ENCODE measurements at regions not wholly inside any gene's neighbourhood (a gene's known extent, or its start where the extent isn't known, plus 50 kb on each side); places are given as distances from the start of the nearest gene placed in this dataset.

DNA sequence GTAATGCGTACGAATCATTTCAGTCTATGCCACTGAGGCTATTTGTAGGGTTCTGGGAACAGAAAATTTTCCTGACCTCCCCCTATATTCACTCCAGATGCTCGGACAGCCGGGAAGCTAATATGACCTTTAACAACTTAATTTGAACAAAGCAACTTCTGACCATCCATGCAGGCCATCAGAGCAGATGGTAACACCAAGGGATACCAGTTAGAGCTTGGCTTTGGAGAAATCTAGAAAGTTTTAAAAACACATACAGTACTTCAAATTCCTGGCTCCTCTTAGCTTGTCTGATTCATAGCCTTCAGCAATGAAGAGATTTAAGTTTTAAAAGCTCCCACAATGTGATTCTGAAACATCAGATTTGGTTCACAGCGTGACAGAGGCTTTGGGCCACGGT lies 257.3 kb downstream of the GPAM start:
- no peak overlapping the region for H2AFZ ChIP-seq (ENCODE audit: low read length)
- H3K4me2 ChIP-seq (ENCODE audit: insufficient read depth in 1 of 2, low read depth in 2 of 2, low read length in 2 of 2): no peak overlapping the region
- no peak overlapping the region for H2AK5ac ChIP-seq (ENCODE audit: low read depth, low read length)
- FAIRE-seq (no peak), DNase-seq (ENCODE audit: low read depth in 1 of 2, low spot score in 2 of 2) (no peak)
- H2BK5ac ChIP-seq (ENCODE audit: low read depth, low read length): no peak overlapping the region
- no peaks in the 10 kb centered on the region for H3K36me3 ChIP-seq (ENCODE audit: control insufficient read depth in 2 of 4, insufficient read depth in 4 of 4, low read length in 3 of 4)
- no peaks in the 10 kb centered on the region for H3K23me2 ChIP-seq (ENCODE audit: low read depth, low read length)
- WGBS, 2 experiments (ENCODE audit: extremely low coverage in 1 of 2, insufficient coverage in 1 of 2, insufficient read length in 1 of 2, insufficient replicate concordance in 2 of 2, low coverage in 1 of 2, low lambda C conversion rate in 2 of 2, missing lambda C conversion rate in 1 of 2): 93% methylated on average over 6 of the region's 6 CpGs; no CpG with 5 or more reads in 1 of the 2 experiments
- ChIA-PET POLR2A (ENCODE audit: partially characterized antibody) (no interaction called here), CTCF (ENCODE audit: partially characterized antibody) (interaction anchor here (0.6 to 2.7 kb wide), 6 partner anchors 8 to 328 kb away, joined by 3 to 9 read pairs (median 4); no protein-coding TSS in a partner anchor)
- H3K9ac ChIP-seq (replicated peaks in 1 of 4; ENCODE audit: extremely low read depth in 1 of 4, low read depth in 3 of 4, low read length in 3 of 4): no peak overlapping the region
- H3K79me2 ChIP-seq (ENCODE audit: control insufficient read depth in 1 of 2, insufficient read depth in 2 of 2, low read length in 2 of 2): no peaks in the 10 kb centered on the region
- no peaks in the 10 kb centered on the region for H4K20me1 ChIP-seq (replicated peaks in 1 of 2; ENCODE audit: control insufficient read depth in 1 of 2, insufficient read depth in 2 of 2, low read length in 2 of 2)
- H4K8ac ChIP-seq (ENCODE audit: extremely low read depth, insufficient read depth, low read length): no peak overlapping the region
- no peak overlapping the region for H2BK15ac ChIP-seq (ENCODE audit: low read length)
- H3K56ac ChIP-seq (replicated peaks; ENCODE audit: insufficient read length, low read depth, low read length): no peak overlapping the region
- H3K14ac ChIP-seq (ENCODE audit: insufficient read length): no peak overlapping the region
- no peak overlapping the region for H2BK20ac ChIP-seq (ENCODE audit: low read length)
- H3K18ac ChIP-seq (ENCODE audit: extremely low read depth, low read length): no peak overlapping the region
- H2BK120ac ChIP-seq (replicated peaks; ENCODE audit: low read depth, low read length): no peak overlapping the region
- H3K27ac ChIP-seq (ENCODE audit: low read depth, low read length): no peak overlapping the region
- no peak overlapping the region for H4K5ac ChIP-seq (ENCODE audit: insufficient read length, low read depth, low read length)
- no peak overlapping the region for H2BK12ac ChIP-seq (ENCODE audit: low read depth, low read length)
- no peaks in the 10 kb centered on the region for H3K79me1 ChIP-seq (ENCODE audit: low read depth, low read length)
- H4K91ac ChIP-seq (replicated peaks; ENCODE audit: insufficient read length, low read length): no peak overlapping the region
- H3K4me3 ChIP-seq (ENCODE audit: extremely low read depth in 1 of 4, insufficient read depth in 2 of 4, low read depth in 3 of 4, low read length in 4 of 4): no peak overlapping the region
- 0 out of 4 replicates have a peak, but pooled peaks cover 0 to 5% of the 10 kb centered on the region in 2 experiments for H3K9me3 ChIP-seq (ENCODE audit: insufficient read depth in 2 of 2, low read depth in 1 of 2, low read length in 1 of 2)
- no peak overlapping the region for H3K23ac ChIP-seq (ENCODE audit: insufficient read length)
- H3K4me1 ChIP-seq (replicated peaks in 1 of 4; ENCODE audit: control insufficient read depth in 3 of 4, insufficient read depth in 4 of 4, low read length in 3 of 4): peaks cover 0 to 3% (median 0%) of the 10 kb centered on the region in 4 experiments; a peak in 1 of 7 replicates
- H3K27me3 ChIP-seq (replicated peaks in 1 of 4; ENCODE audit: control insufficient read depth in 3 of 4, extremely low read depth in 1 of 4, insufficient read depth in 3 of 4, low read length in 3 of 4): no peaks in the 10 kb centered on the region
- no peak overlapping the region for H3K4ac ChIP-seq (replicated peaks; ENCODE audit: insufficient read length, low read depth, low read length)
- no peak for TF ChIP-seq TAF7 (optimal IDR thresholded peaks at IDR 0.05; ENCODE audit: borderline replicate concordance, low read depth, low read length)
- TF ChIP-seq, protein P1, sequence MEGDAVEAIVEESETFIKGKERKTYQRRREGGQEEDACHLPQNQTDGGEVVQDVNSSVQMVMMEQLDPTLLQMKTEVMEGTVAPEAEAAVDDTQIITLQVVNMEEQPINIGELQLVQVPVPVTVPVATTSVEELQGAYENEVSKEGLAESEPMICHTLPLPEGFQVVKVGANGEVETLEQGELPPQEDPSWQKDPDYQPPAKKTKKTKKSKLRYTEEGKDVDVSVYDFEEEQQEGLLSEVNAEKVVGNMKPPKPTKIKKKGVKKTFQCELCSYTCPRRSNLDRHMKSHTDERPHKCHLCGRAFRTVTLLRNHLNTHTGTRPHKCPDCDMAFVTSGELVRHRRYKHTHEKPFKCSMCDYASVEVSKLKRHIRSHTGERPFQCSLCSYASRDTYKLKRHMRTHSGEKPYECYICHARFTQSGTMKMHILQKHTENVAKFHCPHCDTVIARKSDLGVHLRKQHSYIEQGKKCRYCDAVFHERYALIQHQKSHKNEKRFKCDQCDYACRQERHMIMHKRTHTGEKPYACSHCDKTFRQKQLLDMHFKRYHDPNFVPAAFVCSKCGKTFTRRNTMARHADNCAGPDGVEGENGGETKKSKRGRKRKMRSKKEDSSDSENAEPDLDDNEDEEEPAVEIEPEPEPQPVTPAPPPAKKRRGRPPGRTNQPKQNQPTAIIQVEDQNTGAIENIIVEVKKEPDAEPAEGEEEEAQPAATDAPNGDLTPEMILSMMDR (IDR thresholded peaks at IDR 0.05; ENCODE audit: control extremely low read depth in 1 of 3, insufficient read depth in 1 of 3, low read depth in 1 of 3, low read length in 3 of 3): no peak
- no peak for TF ChIP-seq JUN (IDR thresholded peaks at IDR 0.05; ENCODE audit: low read depth, low read length)
- TF ChIP-seq RFX5 (IDR thresholded peaks at IDR 0.05; ENCODE audit: borderline replicate concordance, low read depth, low read length): no peak
- TF ChIP-seq KDM1A (IDR thresholded peaks at IDR 0.05; ENCODE audit: borderline replicate concordance, low read length): no peak
- TF ChIP-seq BACH1 (IDR thresholded peaks at IDR 0.05; ENCODE audit: low read length): no peak
- TF ChIP-seq NRF1 (IDR thresholded peaks at IDR 0.05; ENCODE audit: low read depth, low read length): no peak
- TF ChIP-seq FOSL1 (IDR thresholded peaks at IDR 0.05; ENCODE audit: insufficient read depth, low read depth, low read length): no peak
- TF ChIP-seq SIX5 (IDR thresholded peaks at IDR 0.05; ENCODE audit: low read depth, low read length): no peak
- TF ChIP-seq, protein P2, sequence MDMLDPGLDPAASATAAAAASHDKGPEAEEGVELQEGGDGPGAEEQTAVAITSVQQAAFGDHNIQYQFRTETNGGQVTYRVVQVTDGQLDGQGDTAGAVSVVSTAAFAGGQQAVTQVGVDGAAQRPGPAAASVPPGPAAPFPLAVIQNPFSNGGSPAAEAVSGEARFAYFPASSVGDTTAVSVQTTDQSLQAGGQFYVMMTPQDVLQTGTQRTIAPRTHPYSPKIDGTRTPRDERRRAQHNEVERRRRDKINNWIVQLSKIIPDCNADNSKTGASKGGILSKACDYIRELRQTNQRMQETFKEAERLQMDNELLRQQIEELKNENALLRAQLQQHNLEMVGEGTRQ (IDR thresholded peaks at IDR 0.05; ENCODE audit: low read length): no peak
- TF ChIP-seq SIRT6 (IDR thresholded peaks at IDR 0.05; ENCODE audit: low read length): no peak

Measured in H1 (cell line).